ENCODE measurements at regions not wholly inside any gene's neighbourhood (a gene's known extent, or its start where the extent isn't known, plus 50 kb on each side); places are given as distances from the start of the nearest gene placed in this dataset.
"Not testable (repeated sequence)": the region's sequence is repeated elsewhere in the genome, so short reads cannot be mapped to it uniquely, and the experiment has no call there.

- DNase-seq = no peak
Measured at GRCh38 chrX:10972706-10973105, 138.4 kb upstream of the HCCS start.

GRCh38 chrX:10974920-10975319 is 136.2 kb upstream of the HCCS start:
- no peak for DNase-seq

DNA sequence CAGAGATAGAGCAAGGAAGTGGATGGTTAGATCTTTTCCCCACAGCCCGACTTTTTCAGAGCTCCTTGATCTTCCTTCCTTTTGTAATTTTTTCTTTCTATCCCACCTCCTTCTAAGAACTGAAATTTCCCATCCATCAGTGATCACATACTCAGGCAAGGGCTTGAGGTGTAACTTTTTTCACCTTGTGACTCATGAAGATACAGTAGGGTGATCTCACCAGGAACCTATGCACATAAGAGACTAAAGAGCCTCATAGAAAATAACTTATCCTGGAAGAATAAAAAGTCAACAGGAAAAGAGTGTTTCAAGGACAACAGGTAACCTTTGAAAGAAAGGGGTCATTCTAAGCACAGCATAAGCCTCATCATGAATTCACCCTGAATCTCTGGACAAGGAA is 131.2 kb upstream of the HCCS start:
- no peak for DNase-seq

DNA sequence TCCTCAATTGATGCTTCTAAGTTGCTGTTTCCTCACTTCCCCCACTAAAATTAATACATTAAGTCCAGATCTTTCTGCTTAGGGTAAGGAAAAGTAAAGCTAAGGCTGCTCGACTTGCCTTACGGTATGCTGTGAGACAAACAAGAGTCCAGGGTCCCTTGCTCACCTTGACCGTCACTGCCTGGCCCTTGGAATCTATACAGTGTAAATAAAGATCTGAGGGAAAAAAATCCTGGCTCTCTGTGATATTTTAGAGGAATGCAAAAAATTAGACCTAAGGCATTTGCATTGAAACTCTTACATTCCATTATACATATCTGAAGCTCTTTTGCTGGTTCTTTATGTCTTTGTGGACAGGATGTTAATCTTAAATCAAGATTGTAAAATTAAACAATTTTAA is 129.6 kb upstream of the HCCS start:
- DNase-seq = no peak

DNA sequence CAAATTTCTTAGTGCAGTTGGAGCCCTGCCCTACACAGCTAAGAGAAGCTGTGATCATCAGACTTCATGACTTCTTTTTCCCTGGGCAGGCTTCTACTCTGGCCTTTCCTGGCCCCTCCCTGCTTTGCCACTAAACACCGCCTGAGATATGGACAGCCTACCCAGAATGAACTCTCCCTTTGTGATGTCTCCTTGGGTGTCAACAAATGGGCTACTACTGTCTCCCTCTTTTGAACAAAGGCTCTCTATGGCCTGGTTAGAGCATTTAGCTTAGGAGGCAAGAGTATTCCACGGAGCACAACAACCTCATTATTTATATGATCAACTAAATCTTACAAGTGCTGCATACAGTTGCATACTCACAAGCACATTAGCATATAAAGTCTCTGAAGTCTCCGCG is 127.6 kb upstream of the HCCS start:
- DNase-seq = no peak

- no peak for DNase-seq
Measured at GRCh38 chrX:10984213-10984612, 126.9 kb upstream of the HCCS start.

DNA sequence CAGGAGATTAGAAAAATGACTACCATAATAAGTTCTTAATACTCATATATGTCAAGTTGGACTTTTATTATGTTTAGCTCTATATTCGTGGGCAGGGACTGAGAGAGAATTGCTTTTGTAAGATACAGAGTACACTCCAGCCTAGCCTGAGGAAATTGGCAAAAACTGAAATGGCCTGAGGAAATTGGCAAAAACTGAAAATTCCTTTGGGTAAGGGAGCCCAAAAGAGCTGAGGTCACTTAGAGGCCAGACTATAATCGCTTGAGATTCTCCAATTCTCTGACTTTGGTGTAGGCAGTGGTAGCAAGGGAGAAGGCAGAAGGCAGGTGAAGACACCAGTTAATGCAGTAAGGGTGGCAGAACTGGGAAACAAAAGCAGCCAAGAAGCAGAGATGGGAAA is 124.5 kb upstream of the HCCS start:
- no peak for DNase-seq

- no peak for DNase-seq
Measured at GRCh38 chrX:10988653-10989052, 122.5 kb upstream of the HCCS start.

DNA sequence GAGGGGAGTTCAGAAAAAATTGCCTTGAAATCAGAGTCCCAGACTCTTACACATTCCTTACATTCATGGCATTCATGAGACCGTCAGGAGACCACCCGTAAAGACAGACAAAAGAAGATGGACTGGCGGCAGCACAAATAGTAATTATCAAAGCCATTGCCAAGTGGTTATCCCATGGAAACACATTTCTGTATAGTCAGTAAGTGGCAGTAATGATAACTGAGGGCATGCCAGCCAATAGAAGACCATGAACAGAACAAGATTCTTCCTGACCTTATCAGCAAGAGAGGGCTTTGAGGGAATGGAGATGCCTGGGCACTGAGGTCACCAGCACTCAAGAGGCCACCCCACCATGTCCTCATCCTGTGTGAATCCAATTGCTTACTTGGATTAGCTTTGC is 121.7 kb upstream of the HCCS start:
- DNase-seq = no peak

GRCh38 chrX:10990418-10990817 is 120.7 kb upstream of the HCCS start:
- no peak for DNase-seq

DNA sequence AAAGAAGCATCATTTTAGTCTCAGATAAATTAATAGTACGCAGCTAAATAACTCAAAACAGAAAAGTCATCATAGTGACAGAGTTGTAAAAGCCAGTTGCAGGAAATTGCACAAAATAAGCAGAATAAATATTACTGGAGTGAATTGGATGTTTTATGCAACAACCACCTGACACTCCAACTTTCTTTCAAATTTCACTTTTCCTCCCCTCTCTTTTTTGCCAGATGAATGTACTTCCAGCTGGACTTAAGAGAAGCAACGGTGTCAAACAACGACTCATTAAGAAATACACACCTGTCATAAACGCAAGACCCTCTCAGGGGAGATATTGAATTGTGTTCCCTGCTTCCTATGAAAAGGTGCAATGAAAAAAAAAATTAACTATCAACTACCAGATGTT is 120.2 kb upstream of the HCCS start:
- no peak for DNase-seq

GRCh38 chrX:10992110-10992509 is 119.0 kb upstream of the HCCS start:
- DNase-seq = no peak

GRCh38 chrX:11007076-11007475 is 104.1 kb upstream of the HCCS start:
- DNase-seq = not testable (repeated sequence)

GRCh38 chrX:11010476-11010875 is 100.7 kb upstream of the HCCS start:
- no peak for DNase-seq

DNA sequence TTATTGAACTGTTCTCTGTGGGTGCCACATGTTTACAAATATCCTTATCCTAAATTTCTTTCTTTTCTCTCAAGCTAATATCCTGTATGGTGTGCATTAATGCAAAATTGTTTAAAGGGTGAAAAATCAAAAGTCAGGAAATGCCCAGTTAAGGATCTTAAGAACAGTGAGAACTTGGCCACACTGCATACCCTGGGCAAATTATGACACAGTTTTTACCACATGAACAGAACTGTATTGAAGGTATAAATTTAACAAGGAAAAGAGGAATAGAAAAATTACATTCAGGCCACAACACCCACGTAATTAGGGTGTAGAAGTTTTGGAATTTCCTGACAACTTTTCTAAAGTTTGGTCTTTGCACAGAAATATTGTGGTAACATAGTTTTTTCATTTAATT is 94.4 kb upstream of the HCCS start:
- DNase-seq = no peak

DNA sequence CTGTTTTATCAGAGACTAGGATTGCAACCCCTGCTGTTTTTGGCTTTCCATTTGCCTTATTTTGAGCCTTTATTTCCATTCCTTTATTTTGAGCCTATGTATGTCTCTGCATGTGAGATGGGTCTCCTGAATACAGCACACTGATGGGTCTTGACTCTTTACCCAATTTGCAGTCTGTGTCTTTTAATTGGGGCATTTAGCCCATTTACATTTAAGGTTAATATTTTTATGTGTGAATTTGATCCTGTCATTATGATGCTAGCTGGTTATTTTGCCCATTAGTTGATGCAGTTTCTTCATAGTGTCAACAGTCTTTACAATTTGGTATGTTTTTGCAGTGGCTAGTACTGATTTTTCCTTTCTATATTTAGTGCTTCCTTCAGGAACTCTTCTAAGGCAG is 88.5 kb upstream of the HCCS start:
- not testable (repeated sequence) for DNase-seq

DNA sequence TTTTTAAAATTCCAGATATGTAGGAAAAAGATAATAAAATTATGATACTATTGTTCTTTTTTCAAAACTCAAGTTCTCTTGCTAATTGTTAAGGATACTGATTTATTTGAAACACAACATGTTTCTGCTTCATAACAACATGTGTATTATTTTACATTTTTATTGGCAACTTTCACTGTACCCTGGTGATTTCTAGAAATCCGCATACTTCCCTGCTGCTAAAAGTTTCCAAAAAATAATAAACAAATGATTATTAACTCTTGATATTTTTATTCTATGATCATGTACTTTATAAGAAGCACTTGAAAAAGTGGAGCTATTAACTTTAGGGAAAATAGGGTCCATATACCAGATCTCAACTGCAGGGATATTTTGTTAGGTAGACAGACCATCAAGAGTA is 71.2 kb upstream of the HCCS start:
- no peak for DNase-seq

GRCh38 chrX:11040405-11040804 is 70.7 kb upstream of the HCCS start:
- DNase-seq = no peak

GRCh38 chrX:11040996-11041395 is 70.1 kb upstream of the HCCS start:
- DNase-seq = no peak

- DNase-seq = no peak
Measured at GRCh38 chrX:11050013-11050412, 61.1 kb upstream of the HCCS start.

DNA sequence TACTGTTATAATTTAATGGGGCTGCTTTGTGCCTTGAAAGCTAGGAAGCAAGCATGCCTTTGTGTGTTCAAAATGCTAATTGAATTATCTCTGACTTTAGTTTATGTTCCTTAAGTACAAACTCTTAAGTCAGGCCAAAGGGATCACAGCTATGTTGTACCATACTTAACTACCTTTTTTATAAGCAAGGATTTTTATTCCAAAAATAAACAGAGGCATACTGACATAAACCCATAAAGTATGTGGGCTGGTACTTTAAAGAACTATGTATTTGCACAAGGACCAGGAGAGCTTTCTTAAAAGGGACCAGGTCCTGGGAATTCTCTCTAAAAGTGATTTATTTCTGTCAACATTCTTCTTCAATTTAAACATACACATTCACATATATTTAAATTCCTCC is 57.8 kb upstream of the HCCS start:
- DNase-seq = no peak

DNA sequence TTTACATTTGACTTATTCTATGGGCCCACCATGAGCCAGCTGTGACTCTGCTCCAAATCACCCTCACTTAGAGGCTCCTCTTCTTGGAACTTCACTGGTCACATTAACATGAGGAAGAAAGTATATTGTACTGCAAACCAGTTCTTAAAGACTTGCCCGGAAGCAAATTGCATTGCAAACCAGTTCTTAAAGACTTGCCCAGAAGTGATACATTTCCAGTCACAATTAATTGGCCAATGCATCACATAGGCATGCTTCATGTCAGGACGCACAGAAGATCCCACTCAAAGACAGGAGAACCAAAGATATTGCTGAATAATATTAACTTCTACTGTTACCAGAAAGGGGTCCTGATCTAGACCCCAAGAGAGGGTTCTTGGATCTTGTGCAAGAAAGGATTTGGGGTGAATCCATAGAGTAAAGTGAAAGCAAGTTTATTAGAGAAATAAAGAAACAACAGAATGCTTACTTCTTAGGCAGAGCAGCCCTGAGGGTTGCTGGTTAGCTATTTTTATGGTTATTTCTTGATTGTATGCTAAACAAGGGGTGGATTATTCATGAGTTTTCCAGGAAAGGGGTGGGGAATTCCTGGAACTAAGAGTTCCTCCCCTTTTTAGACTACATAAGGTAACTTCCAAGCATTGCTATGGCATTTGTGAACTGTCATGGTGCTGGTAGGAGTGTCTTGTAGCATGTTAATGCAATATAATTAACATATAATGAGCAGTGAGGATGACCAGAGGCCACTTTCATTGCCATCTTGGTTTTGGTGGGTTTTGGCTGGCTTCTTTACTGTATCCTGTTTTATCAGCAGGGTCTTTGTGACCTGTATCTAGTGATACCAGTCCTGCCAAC is 54.6 kb upstream of the HCCS start:
- DNase-seq = no peak

DNA sequence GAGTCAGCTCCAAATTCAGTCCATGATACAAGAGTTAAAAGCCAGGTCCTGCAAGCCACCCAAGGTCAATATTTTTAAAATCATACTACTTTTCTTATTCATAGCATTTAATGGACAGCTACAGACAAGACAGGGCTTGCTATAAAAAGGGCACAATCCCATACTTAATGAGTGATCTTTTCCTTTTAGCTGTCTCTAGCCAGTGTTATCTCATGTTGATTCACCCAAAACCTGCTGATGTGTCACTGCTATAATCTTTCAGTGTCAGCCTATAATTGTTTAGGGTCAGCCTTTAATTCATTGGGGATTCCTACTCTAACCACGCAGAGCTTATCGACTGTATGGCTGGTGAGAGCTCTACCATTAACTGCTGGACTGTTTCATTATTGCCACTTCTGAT is 51.2 kb upstream of the HCCS start:
- DNase-seq = no peak

All from activated CD4-positive, alpha-beta T cell treated with anti-CD3 and anti-CD28 coated beads, Interleukin-2, amount 50 U/mL, for 4 hours (primary cell).